ENCODE measurements at regions not wholly inside any gene's neighbourhood (a gene's known extent, or its start where the extent isn't known, plus 50 kb on each side); places are given as distances from the start of the nearest gene placed in this dataset.

DNA sequence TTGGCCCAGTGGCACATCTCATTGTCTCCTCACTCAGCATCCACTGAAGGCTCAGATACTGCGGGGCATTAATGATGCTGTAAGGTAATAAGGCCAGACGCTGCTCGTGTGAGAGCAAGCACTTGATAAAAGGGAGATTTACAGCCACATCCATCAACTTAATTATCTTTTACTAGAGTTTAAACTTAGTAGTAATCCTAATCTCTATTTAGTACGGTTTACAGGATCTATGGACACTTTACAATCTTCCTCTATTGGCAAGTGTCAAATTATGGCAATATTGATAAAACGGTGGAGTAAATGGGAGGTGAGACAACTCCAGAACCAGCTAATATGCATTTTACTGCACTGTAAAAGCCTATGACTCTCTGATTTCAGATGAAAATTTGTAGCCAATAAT is 192.7 kb upstream of the GPR12 start:
- ATAC-seq (no peak), DNase-seq (ENCODE audit: low read depth, low spot score) (no peak)
- H3K9me2 ChIP-seq (ENCODE audit: insufficient read depth), result no peaks in the 10 kb centered on the region
- intact Hi-C loops (cut with micrococcal nuclease), result no loop called here
- POLR2A ChIA-PET, result no interaction called here
- no peak overlapping the region for H3K4me3 ChIP-seq (replicated peaks in 1 of 2; ENCODE audit: low read depth in 1 of 2, low read length in 2 of 2)
- CTCF ChIA-PET, result no interaction called here
- H3K79me2 ChIP-seq (ENCODE audit: insufficient read depth, low read length), result no peaks in the 10 kb centered on the region
- H3K4me2 ChIP-seq (ENCODE audit: low read length), result no peak overlapping the region
- no peak overlapping the region for H3K27ac ChIP-seq (ENCODE audit: low read depth, low read length)
- H3K4me1 ChIP-seq (ENCODE audit: control insufficient read depth in 1 of 2, insufficient read depth in 2 of 2, low read length in 2 of 2), result no peaks in the 10 kb centered on the region
- no peaks in the 10 kb centered on the region for H3K9me3 ChIP-seq (ENCODE audit: control insufficient read depth in 1 of 2, insufficient read depth in 1 of 2, low read depth in 1 of 2, low read length in 2 of 2)
- no peak overlapping the region for H3K9ac ChIP-seq (ENCODE audit: low read length)
- no peaks in the 10 kb centered on the region for H4K20me1 ChIP-seq (ENCODE audit: insufficient read depth)
- no peak overlapping the region for H2AFZ ChIP-seq (ENCODE audit: low read depth, low read length, poor library complexity, severe bottlenecking)
- no peak for TF ChIP-seq ELF1 (IDR thresholded peaks at IDR 0.05; ENCODE audit: borderline replicate concordance, low read depth)
- TF ChIP-seq ZBTB33 (IDR thresholded peaks at IDR 0.05; ENCODE audit: extremely low read depth, insufficient replicate concordance, low read length), result no peak
- no peak for TF ChIP-seq CBX3 (IDR thresholded peaks at IDR 0.05; ENCODE audit: low read depth)
- TF ChIP-seq TCF7L2 (IDR thresholded peaks at IDR 0.05; ENCODE audit: borderline replicate concordance, extremely low read depth, insufficient read depth, insufficient read length), result no peak
- TF ChIP-seq SRF (IDR thresholded peaks at IDR 0.05; ENCODE audit: low read depth), result no peak
- TF ChIP-seq REST (IDR thresholded peaks at IDR 0.05; ENCODE audit: low read depth), result no peak
- no peak for TF ChIP-seq EZH2phosphoT487 (IDR thresholded peaks at IDR 0.05; ENCODE audit: borderline replicate concordance)
- no peak for TF ChIP-seq JUND (IDR thresholded peaks at IDR 0.05)
- BruUV-seq (replicated peaks), result no TSS peak
- H3K27me3 ChIP-seq (ENCODE audit: insufficient read depth, low read length), result peaks cover 13% of the 10 kb centered on the region
- RAD21 ChIA-PET (ENCODE audit: low non-redundant PET in 1 of 2, low total read pairs in 2 of 2, uncharacterized antibody in 2 of 2, unreplicated experiment in 2 of 2), result no interaction called here
- H3K36me3 ChIP-seq (ENCODE audit: control insufficient read depth in 1 of 2, insufficient read depth in 2 of 2, low read length in 2 of 2), result no peaks in the 10 kb centered on the region
